Hematopoietic multipotent progenitor cell treated with erythropoietin and hydrocortisone succinate and interleukin-3 and kit ligand, for 17 days (in vitro differentiated cells): ENCODE measurements at regions not wholly inside any gene's neighbourhood (a gene's known extent, or its start where the extent isn't known, plus 50 kb on each side); places are given as distances from the start of the nearest gene placed in this dataset.
"Not testable (repeated sequence)": the region's sequence is repeated elsewhere in the genome, so short reads cannot be mapped to it uniquely, and the experiment has no call there.

Experiments used
- DNase-seq: peaks from one replicate; pipeline ENCODE4 v3.0.0-alpha.2; 2015; ENCODE audit warnings: low spot score

GRCh38 chr21:14613486-14614224, 67.5 kb upstream of the SAMSN1 start:
- no peak for DNase-seq

- not testable (repeated sequence) for DNase-seq
These were observed 64.0 kb upstream of the SAMSN1 start for GRCh38 chr21:14610119-14610518.

- no peak for DNase-seq
These were observed 63.2 kb upstream of the SAMSN1 start for GRCh38 chr21:14609274-14609673.

GRCh38 chr21:14607262-14607661, 61.1 kb upstream of the SAMSN1 start:
- DNase-seq: no peak

GRCh38 chr21:14603202-14603601, 57.1 kb upstream of the SAMSN1 start:
- DNase-seq: no peak

- DNase-seq: no peak
These were observed 56.4 kb upstream of the SAMSN1 start for GRCh38 chr21:14602382-14602958.

GRCh38 chr21:14600569-14601297, 54.6 kb upstream of the SAMSN1 start:
- DNase-seq: no peak

- no peak for DNase-seq
These were observed 52.0 kb upstream of the SAMSN1 start for GRCh38 chr21:14598065-14598464.
